ENCODE measurements at regions not wholly inside any gene's neighbourhood (a gene's known extent, or its start where the extent isn't known, plus 50 kb on each side); places are given as distances from the start of the nearest gene placed in this dataset.

DNA sequence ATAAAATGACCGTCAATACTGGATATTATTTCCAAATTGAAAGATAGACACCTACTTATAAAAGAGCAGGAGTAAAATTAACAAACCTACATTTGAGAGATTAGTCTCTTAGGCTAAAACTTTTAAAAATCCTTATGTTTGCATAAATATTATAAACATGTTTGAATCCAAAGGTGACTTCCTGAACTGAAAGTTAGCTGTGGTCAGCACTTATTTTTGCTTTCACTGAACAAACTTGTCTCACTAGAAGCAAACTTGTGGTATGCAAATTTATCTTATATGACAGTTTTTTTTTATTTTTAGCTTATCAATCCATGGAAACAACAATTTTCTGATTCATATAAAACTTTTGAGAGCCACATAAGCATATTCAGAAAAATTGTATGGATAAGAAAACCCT lies 502.6 kb upstream of the COX7C start:
- Histone ChIP-seq H3K27ac (replicated peaks; ENCODE audit: low read length) (no peak overlapping the region), H3K4ac (ENCODE audit: low read length) (no peak overlapping the region), H2BK5ac (ENCODE audit: low read length) (no peak overlapping the region), H3K23ac (ENCODE audit: low read depth, low read length, poor library complexity) (no peak overlapping the region), H3K79me1 (ENCODE audit: low read depth, low read length) (no peaks in the 10 kb centered on the region), H3K4me1 (ENCODE audit: control insufficient read depth in 2 of 2, insufficient read depth in 1 of 2, low read depth in 1 of 2, low read length in 2 of 2) (no peaks in the 10 kb centered on the region), H2BK15ac (ENCODE audit: low read length) (no peak overlapping the region), H2AK5ac (ENCODE audit: low read depth, low read length) (no peak overlapping the region), H2BK120ac (ENCODE audit: low read depth, low read length) (no peak overlapping the region), H3K18ac (ENCODE audit: low read length) (no peak overlapping the region), H2AFZ (ENCODE audit: low read length) (no peak overlapping the region), H4K8ac (ENCODE audit: low read depth, low read length) (no peak overlapping the region), H3K9me3 (replicated peaks in 1 of 2; ENCODE audit: control insufficient read depth in 2 of 2, insufficient read depth in 1 of 2, low read depth in 1 of 2, low read length in 2 of 2) (no peaks in the 10 kb centered on the region), H3K27me3 (ENCODE audit: control insufficient read depth in 3 of 3, insufficient read depth in 3 of 3, low read depth in 1 of 3, low read length in 3 of 3) (no peaks in the 10 kb centered on the region), H2BK12ac (ENCODE audit: low read length) (no peak overlapping the region), H3K4me3 (ENCODE audit: low read length in 2 of 2) (no peak overlapping the region), H3K9ac (ENCODE audit: low read depth, low read length, poor library complexity) (no peak overlapping the region), H3K36me3 (replicated peaks in 1 of 2; ENCODE audit: control insufficient read depth in 2 of 2, insufficient read depth in 2 of 2, low read length in 2 of 2) (no peaks in the 10 kb centered on the region), H3K4me2 (ENCODE audit: insufficient read depth, low read length, poor library complexity, severe bottlenecking) (no peak overlapping the region), H3K14ac (ENCODE audit: low read length) (no peak overlapping the region), H4K91ac (ENCODE audit: low read depth, low read length, poor library complexity) (no peak overlapping the region)
- no peak for DNase-seq (ENCODE audit: low spot score)
- no CpG with 5 or more reads among the region's 1 CpG for whole genome bisulfite sequencing, 2 donors (ENCODE audit: extremely low coverage in 2 of 2, insufficient read length in 2 of 2, insufficient replicate concordance in 1 of 2)

DNA sequence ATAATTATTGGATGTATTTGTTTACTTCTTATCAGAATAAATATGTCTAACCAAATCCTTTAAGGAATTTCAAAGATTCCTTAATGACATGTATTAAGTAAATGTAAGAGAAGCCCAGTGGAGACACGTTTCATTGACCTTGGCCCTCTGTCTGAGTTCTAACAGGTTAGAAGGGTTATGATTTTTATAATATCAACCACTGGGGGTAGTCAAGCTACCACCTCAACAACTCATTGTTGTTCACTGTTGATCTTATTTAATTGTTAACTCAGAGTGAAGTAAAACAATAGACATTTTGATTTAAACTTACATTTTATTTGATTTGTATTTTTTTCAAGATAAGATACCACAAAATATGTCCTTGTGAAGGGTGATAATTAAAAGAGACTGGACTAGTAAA lies 499.2 kb upstream of the COX7C start:
- Histone ChIP-seq H4K91ac (ENCODE audit: low read depth, low read length, poor library complexity) (no peak overlapping the region), H2BK12ac (ENCODE audit: low read length) (no peak overlapping the region), H3K79me1 (ENCODE audit: low read depth, low read length) (no peaks in the 10 kb centered on the region), H3K18ac (ENCODE audit: low read length) (no peak overlapping the region), H2BK5ac (ENCODE audit: low read length) (no peak overlapping the region), H3K4me3 (ENCODE audit: low read length in 2 of 2) (no peak overlapping the region), H3K4me2 (ENCODE audit: insufficient read depth, low read length, poor library complexity, severe bottlenecking) (no peak overlapping the region), H2BK120ac (ENCODE audit: low read depth, low read length) (no peak overlapping the region), H3K27ac (replicated peaks; ENCODE audit: low read length) (no peak overlapping the region), H2AFZ (ENCODE audit: low read length) (no peak overlapping the region), H3K4me1 (ENCODE audit: control insufficient read depth in 2 of 2, insufficient read depth in 1 of 2, low read depth in 1 of 2, low read length in 2 of 2) (no peaks in the 10 kb centered on the region), H2BK15ac (ENCODE audit: low read length) (no peak overlapping the region), H3K9ac (ENCODE audit: low read depth, low read length, poor library complexity) (no peak overlapping the region), H2AK5ac (ENCODE audit: low read depth, low read length) (no peak overlapping the region), H3K4ac (ENCODE audit: low read length) (no peak overlapping the region), H3K27me3 (ENCODE audit: control insufficient read depth in 3 of 3, insufficient read depth in 3 of 3, low read depth in 1 of 3, low read length in 3 of 3) (no peaks in the 10 kb centered on the region), H4K8ac (ENCODE audit: low read depth, low read length) (no peak overlapping the region), H3K36me3 (replicated peaks in 1 of 2; ENCODE audit: control insufficient read depth in 2 of 2, insufficient read depth in 2 of 2, low read length in 2 of 2) (no peaks in the 10 kb centered on the region), H3K9me3 (replicated peaks in 1 of 2; ENCODE audit: control insufficient read depth in 2 of 2, insufficient read depth in 1 of 2, low read depth in 1 of 2, low read length in 2 of 2) (no peaks in the 10 kb centered on the region), H3K23ac (ENCODE audit: low read depth, low read length, poor library complexity) (no peak overlapping the region), H3K14ac (ENCODE audit: low read length) (no peak overlapping the region)
- WGBS, 2 donors (ENCODE audit: extremely low coverage in 2 of 2, insufficient read length in 2 of 2, insufficient replicate concordance in 1 of 2) = no CpG with 5 or more reads among the region's 1 CpG
- no peak for DNase-seq (ENCODE audit: low spot score)

DNA sequence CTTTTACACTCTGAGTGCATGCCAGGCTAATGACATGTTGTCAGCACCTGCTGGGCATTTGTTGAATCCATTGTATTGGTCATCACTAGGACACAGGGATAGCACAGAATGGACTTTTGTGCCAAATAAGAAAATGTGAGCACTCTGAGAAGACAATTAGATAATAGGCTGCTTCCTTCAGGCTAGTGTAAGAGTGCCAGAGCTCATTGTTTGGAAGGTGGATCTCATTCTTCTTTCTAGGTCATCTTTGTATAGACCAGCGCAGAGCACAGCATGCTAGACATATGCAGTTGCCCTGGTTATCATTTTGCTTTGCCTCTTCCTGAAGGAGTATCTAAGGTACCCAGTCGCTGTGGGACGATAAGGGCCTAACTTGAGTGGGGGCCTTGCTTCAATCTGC lies 493.4 kb upstream of the COX7C start:
- Histone ChIP-seq H3K4me2 (ENCODE audit: insufficient read depth, low read length, poor library complexity, severe bottlenecking) (no peak overlapping the region), H3K9me3 (replicated peaks in 1 of 2; ENCODE audit: control insufficient read depth in 2 of 2, insufficient read depth in 1 of 2, low read depth in 1 of 2, low read length in 2 of 2) (no peaks in the 10 kb centered on the region), H2BK120ac (ENCODE audit: low read depth, low read length) (no peak overlapping the region), H3K27me3 (ENCODE audit: control insufficient read depth in 3 of 3, insufficient read depth in 3 of 3, low read depth in 1 of 3, low read length in 3 of 3) (no peaks in the 10 kb centered on the region), H3K4me3 (ENCODE audit: low read length in 2 of 2) (no peak overlapping the region), H3K23ac (ENCODE audit: low read depth, low read length, poor library complexity) (no peak overlapping the region), H3K18ac (ENCODE audit: low read length) (no peak overlapping the region), H3K4me1 (ENCODE audit: control insufficient read depth in 2 of 2, insufficient read depth in 1 of 2, low read depth in 1 of 2, low read length in 2 of 2) (peaks cover 2 to 4% of the 10 kb centered on the region in 2 donors), H2BK15ac (ENCODE audit: low read length) (no peak overlapping the region), H4K8ac (ENCODE audit: low read depth, low read length) (no peak overlapping the region), H3K79me1 (ENCODE audit: low read depth, low read length) (no peaks in the 10 kb centered on the region), H2BK12ac (ENCODE audit: low read length) (no peak overlapping the region), H4K91ac (ENCODE audit: low read depth, low read length, poor library complexity) (no peak overlapping the region), H2AK5ac (ENCODE audit: low read depth, low read length) (no peak overlapping the region), H2AFZ (ENCODE audit: low read length) (no peak overlapping the region), H3K9ac (ENCODE audit: low read depth, low read length, poor library complexity) (no peak overlapping the region), H2BK5ac (ENCODE audit: low read length) (no peak overlapping the region), H3K14ac (ENCODE audit: low read length) (no peak overlapping the region), H3K36me3 (replicated peaks in 1 of 2; ENCODE audit: control insufficient read depth in 2 of 2, insufficient read depth in 2 of 2, low read length in 2 of 2) (no peaks in the 10 kb centered on the region), H3K4ac (ENCODE audit: low read length) (no peak overlapping the region), H3K27ac (replicated peaks; ENCODE audit: low read length) (no peak overlapping the region)
- no CpG with 5 or more reads among the region's 3 CpGs for WGBS, 2 donors (ENCODE audit: extremely low coverage in 2 of 2, insufficient read length in 2 of 2, insufficient replicate concordance in 1 of 2)
- peak; percentile 17 for DNase-seq (ENCODE audit: low spot score)

DNA sequence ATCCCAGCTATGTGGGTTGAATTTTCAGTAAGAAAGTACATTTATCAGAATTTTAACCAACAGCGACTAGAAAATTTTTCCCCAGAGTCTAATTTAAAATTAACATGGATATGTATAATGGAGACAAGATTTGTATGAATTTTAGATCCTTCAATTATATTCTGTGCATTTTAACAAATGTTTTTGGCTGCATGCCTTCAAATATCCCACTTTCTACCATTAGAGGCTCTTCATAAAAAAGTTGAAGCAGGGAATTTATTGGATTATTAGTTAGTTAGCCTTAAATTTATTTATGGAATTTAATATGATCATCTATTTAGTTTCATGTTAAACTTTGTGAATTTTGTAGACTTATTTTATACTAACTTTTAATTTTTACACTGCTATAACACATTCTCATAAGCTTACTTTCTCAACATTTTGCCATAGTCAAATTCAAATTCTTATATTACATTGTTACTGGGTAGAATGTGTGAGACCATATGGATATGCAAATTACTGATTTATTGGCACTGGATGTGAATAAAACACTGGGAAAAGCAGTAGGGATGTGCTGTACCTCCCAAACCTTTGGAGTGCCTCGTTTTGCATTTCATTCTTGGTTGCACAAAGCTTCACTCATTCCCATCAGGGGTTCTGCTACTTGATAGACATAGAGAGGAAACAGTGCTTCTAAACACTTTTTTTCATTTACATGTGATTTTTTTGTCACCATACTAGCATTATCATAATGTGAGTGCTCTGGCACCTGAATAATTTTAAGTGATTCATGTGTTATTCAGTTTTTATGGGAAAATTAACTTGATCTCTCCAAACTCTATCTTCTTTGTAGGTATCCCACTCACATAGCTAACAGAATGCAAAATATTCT lies 491.8 kb upstream of the COX7C start:
- Histone ChIP-seq H3K14ac (ENCODE audit: low read length) (no peak overlapping the region), H4K91ac (ENCODE audit: low read depth, low read length, poor library complexity) (no peak overlapping the region), H3K4ac (ENCODE audit: low read length) (no peak overlapping the region), H3K79me1 (ENCODE audit: low read depth, low read length) (no peaks in the 10 kb centered on the region), H3K9ac (ENCODE audit: low read depth, low read length, poor library complexity) (no peak overlapping the region), H3K9me3 (replicated peaks in 1 of 2; ENCODE audit: control insufficient read depth in 2 of 2, insufficient read depth in 1 of 2, low read depth in 1 of 2, low read length in 2 of 2) (no peaks in the 10 kb centered on the region), H3K4me1 (ENCODE audit: control insufficient read depth in 2 of 2, insufficient read depth in 1 of 2, low read depth in 1 of 2, low read length in 2 of 2) (peaks cover 2 to 4% of the 10 kb centered on the region in 2 donors), H2BK15ac (ENCODE audit: low read length) (no peak overlapping the region), H3K23ac (ENCODE audit: low read depth, low read length, poor library complexity) (no peak overlapping the region), H3K18ac (ENCODE audit: low read length) (no peak overlapping the region), H2AK5ac (ENCODE audit: low read depth, low read length) (no peak overlapping the region), H2BK120ac (ENCODE audit: low read depth, low read length) (no peak overlapping the region), H3K4me3 (ENCODE audit: low read length in 2 of 2) (no peak overlapping the region), H3K27me3 (ENCODE audit: control insufficient read depth in 3 of 3, insufficient read depth in 3 of 3, low read depth in 1 of 3, low read length in 3 of 3) (no peaks in the 10 kb centered on the region), H3K4me2 (ENCODE audit: insufficient read depth, low read length, poor library complexity, severe bottlenecking) (no peak overlapping the region), H2BK12ac (ENCODE audit: low read length) (no peak overlapping the region), H3K27ac (replicated peaks; ENCODE audit: low read length) (no peak overlapping the region), H2BK5ac (ENCODE audit: low read length) (no peak overlapping the region), H3K36me3 (replicated peaks in 1 of 2; ENCODE audit: control insufficient read depth in 2 of 2, insufficient read depth in 2 of 2, low read length in 2 of 2) (no peaks in the 10 kb centered on the region), H2AFZ (ENCODE audit: low read length) (no peak overlapping the region), H4K8ac (ENCODE audit: low read depth, low read length) (no peak overlapping the region)
- DNase-seq (ENCODE audit: low spot score) = no peak
- no CpG with 5 or more reads among the region's 2 CpGs for WGBS, 2 donors (ENCODE audit: extremely low coverage in 2 of 2, insufficient read length in 2 of 2, insufficient replicate concordance in 1 of 2)

Measured in neuronal stem cell (in vitro differentiated cells).